GM12878 (cell line): ENCODE measurements at regions not wholly inside any gene's neighbourhood (a gene's known extent, or its start where the extent isn't known, plus 50 kb on each side); places are given as distances from the start of the nearest gene placed in this dataset.

Experiments used
- ATAC-seq: fragments of 200-7000 bp; cut with Tn5 transposase; 3 replicates; pipeline ENCODE4 v1.9.1; 2020; ENCODE audit warnings: mild to moderate bottlenecking, moderate library complexity
- BruUV-seq: library from RNA; stranded (reverse); fragments of 400-500 nt; replicated peaks from 2 replicates; lab custom pipeline; 2021; lab: Mats Ljungman, UMichigan
- CTCF ChIA-PET: fragments of 300-600 bp; sonication (Branson Sonifier 250); formaldehyde crosslinking; extraction: SDS; loops from one replicate; lab custom pipeline; 2021; ENCODE audit warnings: inconsistent platforms; lab: Yijun Ruan, JAX
- POLR2A ChIA-PET: fragments of 350-600 bp; formaldehyde crosslinking; extraction: SDS; loops from one replicate; lab custom pipeline; 2021; ENCODE audit warnings: inconsistent platforms; lab: Charles Lee
- RAD21 ChIA-PET: fragments of 300-600 bp; sonication (Branson Sonifier 250); formaldehyde crosslinking; loops from one replicate; lab custom pipeline; 2023; ENCODE audit warnings: antibody characterized with exemption; ENCODE audit not compliant: unreplicated experiment; lab: Charles Lee
- SMC1A ChIA-PET: fragments of 300-600 bp; sonication (Branson Sonifier 250); formaldehyde crosslinking; loops from one replicate; lab custom pipeline; 2023; ENCODE audit not compliant: unreplicated experiment, uncharacterized antibody; lab: Charles Lee
- DNase-seq: peaks from one replicate; pipeline ENCODE4 v3.0.0-alpha.2; 2011; ENCODE audit warnings: low read depth, low spot score
- FAIRE-seq: peaks from 3 replicates; lab custom pipeline; 2011; peaks lifted over from hg19 to GRCh38; lab: Jason Lieb, UNC
- H2AFZ ChIP-seq: 2 replicates; pipeline ENCODE4 v1.6.0; 2011; ENCODE audit warnings: low read depth, low read length, control low read depth; ENCODE audit not compliant: control insufficient read depth
- H3K27ac ChIP-seq: 2 replicates; pipeline ENCODE4 v1.5.1; 2011; ENCODE audit warnings: control low read depth; ENCODE audit not compliant: control insufficient read depth, insufficient read depth
- H3K27me3 ChIP-seq, 2 experiments: replicated peaks in 1 of 2; 2 replicates each; pipeline versions ENCODE4 v1.6.0 to v1.6.1; 2011; ENCODE audit warnings: low read length in 1 of 2; ENCODE audit not compliant: control insufficient read depth in 2 of 2, insufficient read depth in 2 of 2
- H3K36me3 ChIP-seq, 2 experiments: 2 replicates each; pipeline ENCODE4 v1.5.1; 2011; ENCODE audit warnings: low read length in 1 of 2; ENCODE audit not compliant: control insufficient read depth in 2 of 2, insufficient read depth in 2 of 2
- H3K4me1 ChIP-seq: 2 replicates; pipeline ENCODE4 v1.6.1; 2011; ENCODE audit warnings: mild to moderate bottlenecking, low read length, moderate library complexity, mixed read lengths; ENCODE audit not compliant: control insufficient read depth, insufficient read depth
- H3K4me2 ChIP-seq: 2 replicates; pipeline ENCODE4 v1.6.0; 2011; ENCODE audit warnings: control low read depth; ENCODE audit not compliant: control insufficient read depth, insufficient read depth
- H3K4me3 ChIP-seq: fragments of 200-600 bp; sonication (generic); 2 replicates; pipeline ENCODE4 v1.5.1; 2016
- H3K79me2 ChIP-seq: 2 replicates; pipeline ENCODE4 v1.6.0; 2011; ENCODE audit warnings: low read length; ENCODE audit not compliant: control insufficient read depth, insufficient read depth
- H3K9ac ChIP-seq: 2 replicates; pipeline ENCODE4 v1.8.0; 2011; ENCODE audit warnings: low read length, control low read depth, mixed read lengths; ENCODE audit not compliant: control insufficient read depth, insufficient read depth
- H3K9me3 ChIP-seq: replicated peaks from 3 replicates; pipeline ENCODE4 v1.5.1; 2011; ENCODE audit warnings: mild to moderate bottlenecking, low read length; ENCODE audit not compliant: control insufficient read depth, insufficient read depth
- H4K20me1 ChIP-seq: 2 replicates; pipeline ENCODE4 v1.6.0; 2011; ENCODE audit not compliant: control insufficient read depth, insufficient read depth
- IRF3 ChIP-seq: fragments of 450-650 bp; IDR thresholded peaks from 2 replicates; pipeline ENCODE4 v1.6.1; 2014; ENCODE audit warnings: mild to moderate bottlenecking
- SMAD5 ChIP-seq: IDR thresholded peaks from 2 replicates; pipeline ENCODE4 v1.6.1; 2016; ENCODE audit warnings: antibody characterized with exemption, low read depth
- SMARCA5 ChIP-seq: fragments of 450-650 bp; IDR thresholded peaks from 2 replicates; pipeline ENCODE4 v1.6.1; 2017; ENCODE audit warnings: mild to moderate bottlenecking
- SREBF1 ChIP-seq: IDR thresholded peaks from 2 replicates; pipeline ENCODE4 v1.6.1; 2012; ENCODE audit warnings: mild to moderate bottlenecking, low read length
- TARDBP ChIP-seq: IDR thresholded peaks from 2 replicates; pipeline ENCODE4 v1.6.1; 2016; ENCODE audit warnings: borderline replicate concordance
- ZBTB40 ChIP-seq: fragments of 450-650 bp; IDR thresholded peaks from 2 replicates; pipeline ENCODE4 v1.6.1; 2016; ENCODE audit warnings: mild to moderate bottlenecking, moderate library complexity, borderline replicate concordance
- ZNF207 ChIP-seq: fragments of 450-650 bp; IDR thresholded peaks from 2 replicates; pipeline ENCODE4 v1.6.1; 2014; ENCODE audit warnings: antibody characterized with exemption, mild to moderate bottlenecking, borderline replicate concordance
- WGBS: methylation state at CpG from one replicate; pipeline ENCODE4 v1.1.6; 2016; ENCODE audit warnings: low lambda C conversion rate; ENCODE audit not compliant: insufficient replicate concordance, insufficient coverage; ENCODE audit errors: missing lambda C conversion rate; 5-methylcytosine and 5-hydroxymethylcytosine counted together
- in situ Hi-C: fragments of 300-500 bp; cut with MboI; formaldehyde crosslinking; loops from 9 replicates; pipeline ENCODE4 v1.14.3; 2018; ENCODE audit warnings: mixed read lengths
- intact Hi-C: fragments of 100-400 bp; cut with micrococcal nuclease; formaldehyde crosslinking; loops from one replicate; pipeline ENCODE4 v1.14.2; 2022; ENCODE audit not compliant: unreplicated experiment

DNA sequence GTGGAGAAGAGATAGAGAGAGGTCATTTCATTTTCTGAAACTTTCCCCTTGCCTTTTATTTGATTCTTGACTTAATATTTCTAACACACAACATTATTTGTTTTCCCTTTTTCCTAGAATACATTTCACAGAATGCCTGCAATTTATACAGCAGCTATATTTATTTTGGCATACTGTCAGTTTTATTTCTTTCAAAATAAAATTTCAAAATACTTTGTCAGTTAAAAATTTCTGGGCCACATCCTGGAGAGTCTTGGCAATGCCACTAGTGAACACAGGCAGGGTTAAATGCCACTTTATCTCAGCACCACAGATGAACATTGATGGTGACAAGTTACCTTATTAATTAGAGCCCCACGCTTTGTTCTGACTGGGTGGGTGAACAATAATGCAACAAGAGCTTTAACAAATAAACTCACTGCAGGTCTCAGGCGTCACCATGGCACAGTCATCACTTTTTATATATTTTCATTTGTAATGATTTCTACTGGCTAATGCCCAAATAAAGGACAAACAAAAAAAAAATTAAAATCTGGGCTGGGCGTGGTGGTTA is 494.0 kb downstream of the KIF20B start:
- H4K20me1 ChIP-seq = no peaks in the 10 kb centered on the region
- ChIA-PET RAD21 (no interaction called here), POLR2A (no interaction called here), SMC1A (no interaction called here), CTCF (no interaction called here)
- ATAC-seq = no peak
- H3K36me3 ChIP-seq = no peaks in the 10 kb centered on the region
- DNase-seq = no peak
- no peak overlapping the region for H3K9ac ChIP-seq
- H3K79me2 ChIP-seq = no peaks in the 10 kb centered on the region
- intact Hi-C loops (no loop called here), in situ Hi-C loops (no loop called here)
- 0% methylated on average over 3 of the region's 3 CpGs for WGBS
- no peak for FAIRE-seq
- TF ChIP-seq IRF3 (no peak), TARDBP (no peak), SREBF1 (no peak), ZNF207 (no peak), SMAD5 (no peak), ZBTB40 (no peak), SMARCA5 (no peak)
- no peaks in the 10 kb centered on the region for H3K4me1 ChIP-seq
- H3K4me3 ChIP-seq = no peak overlapping the region
- no peaks in the 10 kb centered on the region for H3K9me3 ChIP-seq
- H2AFZ ChIP-seq = no peak overlapping the region
- H3K27me3 ChIP-seq = no peaks in the 10 kb centered on the region
- H3K27ac ChIP-seq = no peak overlapping the region
- no TSS peak for BruUV-seq
- H3K4me2 ChIP-seq = no peak overlapping the region
